Activated naive CD4-positive, alpha-beta T cell treated with anti-CD3 and anti-CD28 coated beads, Interleukin-2, amount 50 U/mL, for 72 hours (primary cell): ENCODE measurements at regions not wholly inside any gene's neighbourhood (a gene's known extent, or its start where the extent isn't known, plus 50 kb on each side); places are given as distances from the start of the nearest gene placed in this dataset.
"Not testable (repeated sequence)": the region's sequence is repeated elsewhere in the genome, so short reads cannot be mapped to it uniquely, and the experiment has no call there.

Experiments used
- ATAC-seq, 2 donors: fragments of 150-1000 bp; cut with Tn5 transposase; 2 replicates each; pipeline ENCODE4 v1.10.0; 2021; ENCODE audit warnings: mild to moderate bottlenecking in 2 of 2, moderate library complexity in 2 of 2
- DNase-seq, 2 donors: peaks; one replicate each; pipeline ENCODE4 v3.0.0; 2021 to 2022; ENCODE audit warnings: low spot score in 2 of 2
- H3K27ac Mint-ChIP-seq, 2 donors: one replicate each; pipeline ENCODE4 v1.8.0; 2022; ENCODE audit warnings: mild to moderate bottlenecking in 2 of 2, mixed read lengths in 2 of 2
- H3K36me3 Mint-ChIP-seq, 2 donors: one replicate each; pipeline ENCODE4 v1.8.0; 2022; ENCODE audit warnings: mixed read lengths in 2 of 2
- H3K9me3 Mint-ChIP-seq, 2 donors: one replicate each; pipeline ENCODE4 v1.8.0; 2022; ENCODE audit warnings: mixed read lengths in 2 of 2

DNA sequence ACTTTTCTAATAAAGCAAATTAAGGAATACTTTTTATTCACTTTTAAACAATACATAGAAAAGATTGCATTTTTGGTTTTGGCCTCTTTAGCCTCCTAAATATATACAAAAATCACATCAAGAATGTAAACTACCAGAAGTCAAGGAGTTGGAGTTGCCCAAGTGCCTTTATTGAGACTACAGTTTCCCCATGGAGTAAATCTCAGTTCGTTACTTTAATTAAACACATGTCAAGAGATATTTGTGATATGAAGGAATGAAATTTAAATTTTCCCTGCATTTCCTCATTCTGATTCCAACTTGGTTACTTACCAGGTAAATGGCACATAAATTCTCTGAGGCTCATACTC lies 492.9 kb downstream of the TNS3 start:
- Mint-ChIP-seq H3K9me3 (no peaks in the 10 kb centered on the region), H3K27ac (no peak overlapping the region), H3K36me3 (no peaks in the 10 kb centered on the region)
- ATAC-seq, result no peak
- DNase-seq, result no peak

DNA sequence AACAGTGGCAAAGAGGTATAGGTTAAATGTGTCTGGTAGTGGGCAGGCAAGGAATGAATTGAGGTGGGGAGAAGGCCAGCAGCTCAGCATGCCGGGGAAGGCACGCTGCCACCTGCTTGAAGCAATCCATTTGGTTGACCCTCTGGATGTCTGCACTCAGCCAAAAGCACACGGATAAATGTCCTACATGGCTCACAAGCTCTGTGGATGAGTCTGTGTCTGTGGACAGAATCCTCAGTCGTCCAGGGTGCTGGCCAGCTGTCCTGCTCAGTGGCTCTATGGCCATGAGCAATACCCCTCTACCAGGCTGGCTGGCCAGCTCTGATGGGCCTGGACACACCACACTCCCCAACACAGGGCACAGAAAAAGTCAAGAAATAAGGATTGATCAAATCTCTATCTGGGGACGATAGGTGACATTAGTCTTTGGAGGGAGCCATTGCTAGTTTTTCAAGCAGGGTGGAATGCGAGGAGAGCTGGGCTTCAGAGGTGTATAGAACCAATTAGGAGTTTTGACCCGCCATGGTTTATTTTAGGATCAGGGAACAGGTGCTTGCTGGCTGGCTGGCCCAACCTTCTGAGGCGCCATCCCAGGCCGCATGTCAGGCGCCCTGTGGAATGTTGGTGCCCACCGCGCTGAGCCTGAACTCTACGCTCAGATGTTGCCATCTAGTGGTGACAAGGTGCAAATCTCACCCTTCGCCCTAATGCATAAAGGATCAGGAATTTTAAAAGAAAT lies 493.4 kb downstream of the TNS3 start:
- H3K9me3 Mint-ChIP-seq, result no peaks in the 10 kb centered on the region
- ATAC-seq (peak in 1 of 2 donors; percentile 60), DNase-seq (no peak)
- no peak overlapping the region for H3K27ac Mint-ChIP-seq
- H3K36me3 Mint-ChIP-seq, result no peaks in the 10 kb centered on the region

DNA sequence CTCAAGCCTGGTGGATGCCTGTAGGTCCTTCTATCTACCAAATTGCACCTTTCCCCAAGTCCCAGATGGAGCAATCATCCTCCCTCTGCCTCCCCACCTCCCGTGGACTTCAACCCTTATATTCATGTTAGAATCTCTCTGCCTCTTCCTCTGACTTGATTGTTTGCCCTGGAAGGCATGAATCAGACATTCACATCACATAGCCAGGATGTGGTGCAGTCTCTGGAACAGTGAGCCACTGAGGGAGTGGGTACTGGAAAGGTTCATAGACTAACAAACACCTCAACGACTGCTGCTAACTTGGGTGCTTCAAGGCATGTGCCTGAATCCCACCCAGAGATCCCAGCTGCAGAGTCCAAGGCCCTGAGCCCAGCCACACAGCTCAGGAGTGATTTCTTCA lies 494.0 kb downstream of the TNS3 start:
- no peak for DNase-seq
- H3K27ac Mint-ChIP-seq, result peak overlapping the region in 1 of 2 donors; percentile 8
- no peaks in the 10 kb centered on the region for H3K9me3 Mint-ChIP-seq
- no peak for ATAC-seq
- no peaks in the 10 kb centered on the region for H3K36me3 Mint-ChIP-seq

DNA sequence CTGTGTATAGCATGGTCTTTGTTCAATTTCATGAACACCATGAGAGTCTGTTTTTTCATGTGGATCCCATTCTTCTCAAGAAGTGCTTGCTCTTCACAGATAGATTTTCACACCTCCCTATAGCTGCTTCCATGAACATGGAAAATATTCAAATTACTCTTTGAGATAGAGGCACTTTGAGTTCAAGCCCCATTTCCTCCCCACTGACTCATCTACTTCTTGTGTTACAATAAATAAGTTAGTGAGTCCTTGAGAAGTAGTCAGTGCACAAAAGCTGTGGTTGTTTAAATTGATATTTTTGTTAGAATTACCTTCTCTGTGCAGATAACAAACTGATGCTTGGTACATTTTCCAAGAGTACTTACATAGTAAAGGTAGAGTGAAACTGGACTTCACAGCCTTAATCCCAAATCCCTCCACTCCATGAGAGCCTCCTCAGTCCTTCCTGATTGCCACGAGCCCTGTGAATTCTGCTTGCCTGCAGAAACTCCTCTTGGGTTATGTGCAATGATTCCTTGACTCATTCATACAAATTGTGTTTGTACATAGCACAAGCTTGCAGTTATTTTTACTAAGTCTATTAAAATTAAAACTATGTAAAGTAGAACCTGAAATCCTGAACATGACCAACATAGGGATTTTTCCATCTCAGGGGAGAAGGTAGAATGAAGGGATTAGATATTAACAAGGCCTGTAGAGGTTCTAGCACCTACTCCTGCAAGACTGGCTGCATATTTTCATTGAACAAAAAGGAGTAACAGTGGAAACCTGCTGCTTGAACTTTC lies 496.2 kb downstream of the TNS3 start:
- Mint-ChIP-seq H3K36me3 (no peaks in the 10 kb centered on the region), H3K27ac (no peak overlapping the region), H3K9me3 (no peaks in the 10 kb centered on the region)
- no peak for ATAC-seq
- no peak for DNase-seq

DNA sequence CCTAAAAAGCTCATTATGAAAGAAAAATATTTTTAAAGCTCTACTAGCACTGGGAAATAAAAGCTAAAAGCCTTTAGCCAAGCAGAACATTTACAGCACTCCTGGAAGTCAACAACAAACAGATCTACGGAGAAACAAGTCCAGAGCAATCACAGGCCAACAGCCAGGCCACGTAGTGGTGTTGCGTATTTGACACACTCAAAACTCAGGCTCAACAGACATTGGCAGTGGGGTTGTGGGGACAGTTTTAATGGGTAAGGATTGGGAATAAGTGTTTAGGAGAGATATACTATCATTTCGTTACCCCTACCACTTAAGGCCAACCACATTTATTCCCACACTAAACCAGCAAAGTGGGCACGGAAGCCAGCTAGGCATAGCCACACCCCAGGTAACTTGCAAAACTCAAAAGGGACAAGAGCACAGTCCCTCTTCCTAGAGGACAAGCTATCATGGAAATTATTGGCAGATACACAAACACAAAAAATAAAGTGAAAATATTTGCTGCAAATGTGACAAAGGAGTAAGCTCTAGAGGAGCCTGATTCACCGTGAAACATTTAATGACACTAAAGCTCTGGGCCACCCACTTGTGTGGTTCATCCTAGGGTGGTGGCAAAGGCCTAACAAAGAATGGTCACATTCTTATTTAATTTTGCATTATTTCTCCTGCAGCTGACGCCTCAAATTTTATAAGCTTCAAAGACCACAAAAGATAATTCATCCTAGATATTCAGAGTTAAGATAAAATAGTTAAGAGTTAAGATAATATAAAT lies 498.2 kb downstream of the TNS3 start:
- peaks cover 0 to 7% of the 10 kb centered on the region in 2 donors for H3K9me3 Mint-ChIP-seq
- H3K27ac Mint-ChIP-seq, result no peak overlapping the region
- H3K36me3 Mint-ChIP-seq, result no peaks in the 10 kb centered on the region
- no peak for ATAC-seq
- no peak for DNase-seq

DNA sequence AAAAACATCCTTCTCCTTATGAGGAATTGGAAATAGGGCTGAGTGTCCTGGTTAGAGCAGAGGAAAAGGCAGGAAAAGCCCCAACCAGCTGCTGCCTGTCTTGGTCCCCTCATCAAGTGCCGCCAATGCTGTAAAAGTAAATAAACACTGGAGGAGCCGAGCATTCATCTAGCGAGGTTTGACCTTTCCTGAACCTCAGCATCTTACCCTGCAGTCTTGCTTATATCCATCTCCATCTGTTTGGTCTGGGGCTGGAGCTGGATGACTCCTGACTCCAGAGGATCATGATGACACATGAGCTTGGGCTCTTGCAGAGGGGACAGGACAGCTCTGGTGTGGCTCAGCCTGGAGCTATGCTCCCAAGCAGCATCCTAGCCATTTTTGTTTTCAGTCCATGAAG lies 501.1 kb downstream of the TNS3 start:
- no peak overlapping the region for H3K27ac Mint-ChIP-seq
- H3K9me3 Mint-ChIP-seq, result peaks cover 0 to 7% of the 10 kb centered on the region in 2 donors
- H3K36me3 Mint-ChIP-seq, result no peaks in the 10 kb centered on the region
- ATAC-seq, result no peak
- DNase-seq, result no peak

DNA sequence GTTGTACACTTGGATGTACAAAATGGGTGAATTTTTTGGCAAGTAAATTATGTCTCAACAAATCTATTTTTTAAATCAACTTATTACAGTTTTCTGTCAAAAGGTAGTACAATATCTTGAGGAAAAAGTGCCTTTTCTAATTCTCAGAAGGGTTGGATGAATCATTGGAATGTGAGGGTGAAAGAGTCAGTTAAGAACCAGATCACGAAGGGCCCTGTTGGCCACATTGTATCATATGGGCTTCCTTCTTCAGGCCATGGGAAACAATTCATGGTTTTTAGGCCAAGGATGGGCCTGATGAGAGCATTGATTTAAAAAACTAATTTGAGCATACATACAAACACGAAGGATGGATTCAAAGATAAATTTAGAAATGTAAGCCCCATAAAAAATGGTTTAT lies 503.7 kb downstream of the TNS3 start:
- ATAC-seq, result no peak
- Mint-ChIP-seq H3K9me3 (peaks cover 0 to 7% of the 10 kb centered on the region in 2 donors), H3K36me3 (no peaks in the 10 kb centered on the region), H3K27ac (no peak overlapping the region)
- DNase-seq, result no peak

DNA sequence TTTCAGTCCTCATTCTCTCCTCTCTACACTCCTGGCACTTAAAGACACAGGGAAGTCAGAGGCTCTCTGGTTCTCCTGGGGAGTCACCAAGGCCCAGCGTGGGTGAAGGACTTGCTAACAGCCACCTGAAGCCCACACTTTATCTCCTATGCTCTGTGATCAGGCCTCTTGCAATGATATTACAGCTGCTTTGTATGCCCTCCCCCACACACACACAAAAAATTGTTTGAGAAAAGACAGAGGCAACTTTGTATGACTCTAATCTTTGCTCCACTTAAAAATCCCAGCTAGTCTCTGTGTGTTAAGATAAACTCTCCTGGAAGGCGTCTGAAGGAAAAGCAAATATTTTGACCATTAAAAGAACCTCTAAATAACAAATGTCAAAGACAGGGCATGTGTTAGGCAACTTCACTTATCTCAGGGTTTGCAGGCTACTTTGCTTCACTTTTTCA lies 507.2 kb downstream of the TNS3 start:
- DNase-seq (no peak), ATAC-seq (no peak)
- H3K36me3 Mint-ChIP-seq, result no peaks in the 10 kb centered on the region
- H3K9me3 Mint-ChIP-seq, result peaks cover 0 to 6% of the 10 kb centered on the region in 2 donors
- no peak overlapping the region for H3K27ac Mint-ChIP-seq

DNA sequence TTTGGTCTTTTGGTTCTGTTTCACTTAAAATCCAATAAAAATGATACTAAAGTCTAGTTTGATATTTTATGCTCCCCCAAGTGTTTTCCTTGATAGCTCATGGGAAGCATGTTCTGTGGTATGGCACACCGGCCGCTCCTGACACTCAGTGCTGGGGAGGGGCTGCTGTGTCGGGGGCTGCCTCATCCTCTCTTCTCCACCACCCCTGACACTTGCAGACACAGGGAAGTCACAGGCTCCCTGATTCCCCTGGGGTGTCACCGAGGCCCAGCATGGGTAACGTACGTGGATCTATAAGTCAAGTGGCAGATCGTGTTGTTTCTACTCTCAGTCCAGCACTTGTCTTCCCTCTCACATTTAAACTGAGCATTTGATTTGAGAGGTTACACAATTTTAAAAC lies 508.6 kb downstream of the TNS3 start:
- Mint-ChIP-seq H3K27ac (no peak overlapping the region), H3K36me3 (no peaks in the 10 kb centered on the region), H3K9me3 (no peaks in the 10 kb centered on the region)
- DNase-seq, result no peak
- ATAC-seq, result no peak

DNA sequence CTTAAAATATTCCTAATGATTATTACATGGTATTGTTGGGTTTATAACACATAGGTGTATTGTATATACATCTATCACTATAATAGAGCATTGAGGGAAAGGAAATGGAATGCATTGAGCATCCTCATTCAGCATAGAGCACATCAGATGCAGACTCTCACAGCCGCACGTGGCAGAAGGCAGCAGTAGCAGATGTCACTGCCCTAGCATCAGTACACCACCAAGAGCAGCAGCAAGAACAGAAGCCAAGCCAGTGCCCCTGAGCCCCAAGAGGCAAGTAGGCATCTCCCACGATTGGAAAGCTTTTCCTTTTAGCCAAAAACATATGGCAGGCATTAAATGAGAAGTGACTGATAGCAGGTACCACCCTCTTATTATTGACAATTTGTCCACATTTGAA lies 510.0 kb downstream of the TNS3 start:
- no peak for ATAC-seq
- Mint-ChIP-seq H3K27ac (no peak overlapping the region), H3K36me3 (no peaks in the 10 kb centered on the region), H3K9me3 (no peaks in the 10 kb centered on the region)
- DNase-seq, result no peak

DNA sequence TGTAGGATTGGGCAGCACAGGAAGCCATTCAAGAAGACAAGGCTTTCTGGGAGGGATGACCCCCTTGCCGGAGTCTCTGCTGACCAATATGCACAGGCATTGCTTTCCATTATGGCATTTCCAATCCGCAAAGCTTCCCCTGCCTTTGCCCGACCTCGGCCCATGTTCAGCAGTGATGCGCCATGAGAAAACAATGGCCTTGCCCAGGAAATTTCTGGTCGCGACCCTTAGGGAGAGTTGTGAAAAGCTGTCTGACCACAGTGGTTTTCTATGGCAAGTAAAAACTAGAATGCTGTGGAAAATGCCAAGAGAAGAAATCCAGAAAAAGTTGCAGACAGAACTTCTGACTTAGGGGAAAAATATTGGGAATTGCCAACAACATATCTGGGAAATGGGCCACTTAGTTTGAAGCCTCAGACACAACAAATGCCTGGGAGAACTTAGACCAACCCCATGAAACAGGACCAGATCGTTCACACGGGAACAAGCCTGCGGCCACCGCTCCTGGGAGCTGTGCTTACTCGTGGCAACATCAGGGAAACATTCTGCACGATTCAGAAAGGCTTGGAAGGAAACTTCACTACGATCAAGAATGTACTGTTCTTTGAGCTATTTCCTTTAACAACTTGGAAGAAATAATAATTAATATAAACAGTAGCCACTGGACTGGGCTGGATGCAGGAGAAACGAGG lies 512.4 kb downstream of the TNS3 start:
- H3K27ac Mint-ChIP-seq, result no peak overlapping the region
- DNase-seq, result no peak
- H3K36me3 Mint-ChIP-seq, result no peaks in the 10 kb centered on the region
- H3K9me3 Mint-ChIP-seq, result peaks cover 0 to under 1% of the 10 kb centered on the region in 2 donors
- ATAC-seq, result no peak

DNA sequence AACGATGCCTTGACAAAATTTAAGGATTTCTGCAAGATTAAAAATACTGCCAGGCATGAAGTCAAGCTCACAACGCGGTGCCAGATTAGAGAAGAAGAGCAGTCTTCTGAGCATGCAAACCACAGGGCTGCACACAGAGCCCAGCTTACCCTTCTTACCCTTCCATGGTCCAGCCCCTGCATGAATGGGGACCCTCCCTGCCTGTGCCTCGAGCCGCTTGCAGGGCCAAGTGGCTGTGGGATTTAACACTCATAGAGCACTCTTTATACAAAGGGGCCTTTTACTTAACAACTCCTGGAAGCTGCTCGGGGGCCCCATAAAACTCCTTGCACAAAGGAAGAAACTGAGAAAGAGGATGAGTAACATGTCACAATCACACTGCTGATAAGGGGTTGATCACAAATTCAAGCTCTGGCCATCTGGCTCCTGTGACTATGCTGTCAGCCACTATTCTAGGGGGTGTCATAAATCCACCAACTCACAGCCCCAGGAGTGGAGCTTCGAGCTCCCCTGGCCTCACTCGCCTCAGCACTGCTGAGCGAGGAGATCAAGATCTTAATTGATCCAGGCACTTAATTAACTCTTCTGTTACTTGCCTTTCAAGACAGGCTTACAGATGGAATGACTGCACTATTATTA lies 514.8 kb downstream of the TNS3 start:
- Mint-ChIP-seq H3K27ac (no peak overlapping the region), H3K36me3 (no peaks in the 10 kb centered on the region), H3K9me3 (peaks cover 0 to 6% of the 10 kb centered on the region in 2 donors)
- DNase-seq (no peak), ATAC-seq (no peak)

DNA sequence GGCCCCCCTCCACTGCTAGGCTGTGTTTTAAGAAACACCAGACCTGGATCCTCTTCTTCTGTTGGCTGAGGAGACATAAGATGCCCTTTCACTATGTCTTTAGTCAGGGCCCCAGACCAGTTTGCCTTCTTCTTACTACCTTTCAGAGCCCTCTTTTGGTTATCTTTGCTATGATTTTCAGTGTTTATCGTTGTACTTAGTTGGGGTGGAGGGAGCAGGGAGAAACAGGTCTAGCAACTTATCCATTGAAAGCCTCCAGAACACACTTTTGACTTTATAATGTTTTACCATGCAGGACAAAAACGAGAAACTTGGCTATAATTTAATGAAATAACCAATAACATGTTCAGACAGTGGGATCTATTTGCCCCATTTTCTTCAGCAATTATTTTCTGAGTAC lies 525.2 kb downstream of the TNS3 start:
- no peak for DNase-seq
- Mint-ChIP-seq H3K27ac (no peak overlapping the region), H3K9me3 (peaks cover 4 to 8% of the 10 kb centered on the region in 2 donors), H3K36me3 (peaks cover 6 to 7% of the 10 kb centered on the region in 2 donors)
- no peak for ATAC-seq

DNA sequence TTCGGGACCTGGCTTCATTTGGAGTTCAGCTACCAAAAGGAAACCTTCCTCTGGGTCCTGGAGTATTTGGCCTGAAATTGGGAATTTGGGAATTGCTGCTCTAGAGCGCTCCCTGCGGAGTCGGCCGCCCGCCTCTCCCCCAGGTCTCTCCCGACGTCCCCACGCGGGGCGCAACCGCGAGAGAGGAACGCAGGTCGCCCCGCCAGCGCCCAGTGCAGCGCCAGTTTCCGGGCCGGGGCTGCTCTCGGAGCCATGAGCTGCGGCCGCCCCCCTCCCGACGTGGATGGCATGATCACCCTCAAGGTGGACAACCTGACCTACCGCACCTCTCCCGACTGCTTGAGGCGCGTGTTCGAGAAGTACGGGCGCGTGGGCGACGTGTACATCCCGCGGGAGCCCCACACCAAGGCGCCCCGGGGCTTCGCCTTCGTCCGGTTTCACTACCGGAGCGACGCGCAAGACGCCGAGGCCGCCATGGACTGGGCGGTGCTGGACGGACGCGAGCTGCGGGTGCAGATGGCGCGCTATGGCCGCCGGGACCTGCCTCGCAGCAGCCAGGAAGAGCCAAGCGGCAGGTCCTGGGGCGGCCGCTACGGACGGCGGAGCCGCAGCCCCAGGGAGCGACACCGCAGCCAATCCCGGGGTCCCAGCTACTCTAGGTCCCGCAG lies 529.2 kb downstream of the TNS3 start:
- ATAC-seq, DNase-seq, H3K27ac Mint-ChIP-seq, H3K9me3 Mint-ChIP-seq, H3K36me3 Mint-ChIP-seq: not testable (repeated sequence)

DNA sequence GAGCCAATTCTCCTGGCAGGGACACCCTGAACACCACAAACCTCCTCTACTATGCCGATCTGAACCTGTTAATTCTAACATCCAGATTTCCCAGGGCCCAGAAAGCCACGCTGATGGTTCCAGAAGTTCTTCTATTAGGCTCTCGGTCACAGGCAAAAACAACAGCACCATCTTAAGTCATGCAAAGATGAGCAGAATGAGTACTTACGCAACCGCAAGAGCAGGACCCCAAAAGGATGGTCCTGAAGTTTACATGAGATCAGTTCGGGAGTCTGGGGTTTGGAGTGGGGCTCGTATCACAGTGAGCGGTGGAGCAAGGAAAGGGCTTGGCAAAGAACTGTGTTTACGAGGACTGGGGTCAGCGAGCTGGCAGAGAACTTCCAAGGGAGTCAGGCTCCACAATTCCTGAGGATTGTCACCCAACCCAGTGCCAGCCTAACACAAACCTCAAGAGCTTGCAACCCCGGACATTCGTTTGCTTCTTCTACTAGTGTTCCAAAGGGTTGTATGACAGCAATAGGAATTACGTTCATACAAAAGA lies 532.6 kb downstream of the TNS3 start:
- Mint-ChIP-seq H3K27ac (no peak overlapping the region), H3K9me3 (peaks cover 4% of the 10 kb centered on the region in 2 donors), H3K36me3 (peaks cover 6 to 7% of the 10 kb centered on the region in 2 donors)
- ATAC-seq, result no peak
- no peak for DNase-seq

DNA sequence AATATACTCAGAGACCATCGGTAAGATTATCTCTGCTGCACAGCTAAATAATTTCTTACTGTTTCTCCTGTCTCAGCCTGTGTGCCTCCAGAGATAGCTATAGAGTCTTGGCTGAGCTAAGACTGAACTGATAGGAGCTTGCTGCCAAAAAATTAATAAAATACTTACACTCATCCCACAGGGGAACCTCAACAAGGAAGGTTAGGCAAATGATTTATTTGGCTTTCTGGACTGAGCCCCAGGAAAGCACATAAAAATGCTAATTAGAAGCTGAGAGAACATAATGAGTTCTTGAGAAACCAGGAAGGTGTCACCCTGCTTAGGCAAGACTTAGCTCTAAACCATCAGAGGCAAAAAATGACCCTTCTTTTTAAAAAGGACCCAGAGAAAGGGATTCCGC lies 534.5 kb downstream of the TNS3 start:
- H3K27ac Mint-ChIP-seq, result no peak overlapping the region
- DNase-seq, result no peak
- no peaks in the 10 kb centered on the region for H3K9me3 Mint-ChIP-seq
- H3K36me3 Mint-ChIP-seq, result no peaks in the 10 kb centered on the region
- no peak for ATAC-seq
